Natural killer cell (primary cell): ENCODE measurements at regions not wholly inside any gene's neighbourhood (a gene's known extent, or its start where the extent isn't known, plus 50 kb on each side); places are given as distances from the start of the nearest gene placed in this dataset.
"Not testable (repeated sequence)": the region's sequence is repeated elsewhere in the genome, so short reads cannot be mapped to it uniquely, and the experiment has no call there.

Experiments
- ATAC-seq, 3 donors: fragments of 150-1000 bp in 2 of 3; fragments of 200-7000 bp in 1 of 3; cut with Tn5 transposase; 1 replicate in 1 of 3; 2 replicates in 2 of 3; pipeline ENCODE4 v1.10.0; 2021; ENCODE audit warnings: mild to moderate bottlenecking in 2 of 3, moderate library complexity in 2 of 3
- DNase-seq, 2 donors: peaks; one replicate each; pipeline versions ENCODE4 v3.0.0 to v3.0.0-alpha.2; 2013 to 2021; ENCODE audit warnings: mixed read lengths in 1 of 2
- H3K27ac ChIP-seq: one replicate; pipeline ENCODE4 v1.5.1; 2013; ENCODE audit warnings: mild to moderate bottlenecking, low read length
- H3K27me3 ChIP-seq: one replicate; pipeline ENCODE4 v1.6.1; 2013; ENCODE audit warnings: low read length; ENCODE audit not compliant: control insufficient read depth, insufficient read depth
- H3K36me3 ChIP-seq: one replicate; pipeline ENCODE4 v1.6.1; 2013; ENCODE audit warnings: low read length; ENCODE audit not compliant: control insufficient read depth, insufficient read depth
- H3K4me1 ChIP-seq: one replicate; pipeline ENCODE4 v1.6.1; 2013; ENCODE audit warnings: low read length; ENCODE audit not compliant: control insufficient read depth, insufficient read depth
- H3K4me3 ChIP-seq: one replicate; pipeline ENCODE4 v1.5.1; 2013; ENCODE audit warnings: low read length
- H3K9me3 ChIP-seq: one replicate; pipeline ENCODE4 v1.6.1; 2013; ENCODE audit warnings: low read length; ENCODE audit not compliant: control insufficient read depth, insufficient read depth
- H3K27ac Mint-ChIP-seq, 2 donors: one replicate each; pipeline ENCODE4 v1.8.0; 2022; ENCODE audit warnings: mild to moderate bottlenecking in 2 of 2, mixed read lengths in 2 of 2, moderate library complexity in 1 of 2
- H3K27me3 Mint-ChIP-seq, 2 donors: one replicate each; pipeline ENCODE4 v1.8.0; 2022; ENCODE audit warnings: low read depth in 2 of 2, mixed read lengths in 2 of 2
- H3K36me3 Mint-ChIP-seq: one replicate; pipeline ENCODE4 v1.8.0; 2022; ENCODE audit warnings: mixed read lengths
- H3K4me1 Mint-ChIP-seq, 2 donors: one replicate each; pipeline ENCODE4 v1.8.0; 2022; ENCODE audit warnings: mixed read lengths in 2 of 2
- H3K4me3 Mint-ChIP-seq: one replicate; pipeline ENCODE4 v1.8.0; 2022; ENCODE audit warnings: mild to moderate bottlenecking, moderate library complexity, mixed read lengths
- H3K9me3 Mint-ChIP-seq, 2 donors: one replicate each; pipeline ENCODE4 v1.8.0; 2022; ENCODE audit warnings: mixed read lengths in 2 of 2
- WGBS: methylation state at CpG from one replicate; pipeline ENCODE4 v1.1.7; 2013; ENCODE audit warnings: missing lambda C conversion rate; ENCODE audit not compliant: insufficient coverage; 5-methylcytosine and 5-hydroxymethylcytosine counted together
- intact Hi-C: fragments of 100-400 bp; cut with micrococcal nuclease; formaldehyde crosslinking; loops from one replicate; pipeline ENCODE4 v1.14.2; 2022
- TF ChIP-seq, protein P1 (sequence below): fragments of 200-600 bp; IDR thresholded peaks from one replicate; pipeline ENCODE4 v1.8.0; 2022; ENCODE audit warnings: antibody characterized with exemption

DNA sequence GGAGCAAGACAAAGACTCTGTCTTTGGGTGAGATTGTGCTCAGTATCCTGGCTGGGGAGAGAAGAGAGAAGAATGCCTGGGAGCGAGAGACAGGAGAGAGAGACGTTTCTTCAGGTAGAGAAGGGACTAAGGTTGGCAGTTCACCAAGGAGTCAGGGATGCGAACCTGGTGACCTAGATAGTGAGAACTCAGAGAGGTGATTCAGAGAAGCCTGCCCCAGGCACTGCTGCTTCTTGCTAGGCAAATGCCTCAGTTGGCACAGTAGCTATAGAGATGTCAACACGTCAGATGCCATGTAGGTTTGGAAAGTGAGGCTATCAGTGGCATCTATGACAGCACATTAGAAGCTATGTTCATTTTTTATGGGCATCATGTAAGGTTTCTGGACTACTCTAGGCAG is 231.6 kb upstream of the VLDLR start:
- no peak for ATAC-seq
- Mint-ChIP-seq H3K4me1 (no peaks in the 10 kb centered on the region), H3K36me3 (no peaks in the 10 kb centered on the region), H3K27ac (no peak overlapping the region), H3K9me3 (peaks cover 0 to 2% of the 10 kb centered on the region in 2 donors), H3K27me3 (peaks cover 0 to 10% of the 10 kb centered on the region in 2 donors), H3K4me3 (no peak overlapping the region)
- TF ChIP-seq, protein P1, sequence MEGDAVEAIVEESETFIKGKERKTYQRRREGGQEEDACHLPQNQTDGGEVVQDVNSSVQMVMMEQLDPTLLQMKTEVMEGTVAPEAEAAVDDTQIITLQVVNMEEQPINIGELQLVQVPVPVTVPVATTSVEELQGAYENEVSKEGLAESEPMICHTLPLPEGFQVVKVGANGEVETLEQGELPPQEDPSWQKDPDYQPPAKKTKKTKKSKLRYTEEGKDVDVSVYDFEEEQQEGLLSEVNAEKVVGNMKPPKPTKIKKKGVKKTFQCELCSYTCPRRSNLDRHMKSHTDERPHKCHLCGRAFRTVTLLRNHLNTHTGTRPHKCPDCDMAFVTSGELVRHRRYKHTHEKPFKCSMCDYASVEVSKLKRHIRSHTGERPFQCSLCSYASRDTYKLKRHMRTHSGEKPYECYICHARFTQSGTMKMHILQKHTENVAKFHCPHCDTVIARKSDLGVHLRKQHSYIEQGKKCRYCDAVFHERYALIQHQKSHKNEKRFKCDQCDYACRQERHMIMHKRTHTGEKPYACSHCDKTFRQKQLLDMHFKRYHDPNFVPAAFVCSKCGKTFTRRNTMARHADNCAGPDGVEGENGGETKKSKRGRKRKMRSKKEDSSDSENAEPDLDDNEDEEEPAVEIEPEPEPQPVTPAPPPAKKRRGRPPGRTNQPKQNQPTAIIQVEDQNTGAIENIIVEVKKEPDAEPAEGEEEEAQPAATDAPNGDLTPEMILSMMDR, result no peak
- H3K4me1 ChIP-seq, result no peaks in the 10 kb centered on the region
- intact Hi-C loops, result no loop called here
- no peak for DNase-seq
- no peaks in the 10 kb centered on the region for H3K27me3 ChIP-seq
- 90% methylated on average over 4 of the region's 4 CpGs for WGBS
- H3K27ac ChIP-seq, result no peak overlapping the region
- H3K36me3 ChIP-seq, result no peaks in the 10 kb centered on the region
- no peak overlapping the region for H3K4me3 ChIP-seq
- no peaks in the 10 kb centered on the region for H3K9me3 ChIP-seq

DNA sequence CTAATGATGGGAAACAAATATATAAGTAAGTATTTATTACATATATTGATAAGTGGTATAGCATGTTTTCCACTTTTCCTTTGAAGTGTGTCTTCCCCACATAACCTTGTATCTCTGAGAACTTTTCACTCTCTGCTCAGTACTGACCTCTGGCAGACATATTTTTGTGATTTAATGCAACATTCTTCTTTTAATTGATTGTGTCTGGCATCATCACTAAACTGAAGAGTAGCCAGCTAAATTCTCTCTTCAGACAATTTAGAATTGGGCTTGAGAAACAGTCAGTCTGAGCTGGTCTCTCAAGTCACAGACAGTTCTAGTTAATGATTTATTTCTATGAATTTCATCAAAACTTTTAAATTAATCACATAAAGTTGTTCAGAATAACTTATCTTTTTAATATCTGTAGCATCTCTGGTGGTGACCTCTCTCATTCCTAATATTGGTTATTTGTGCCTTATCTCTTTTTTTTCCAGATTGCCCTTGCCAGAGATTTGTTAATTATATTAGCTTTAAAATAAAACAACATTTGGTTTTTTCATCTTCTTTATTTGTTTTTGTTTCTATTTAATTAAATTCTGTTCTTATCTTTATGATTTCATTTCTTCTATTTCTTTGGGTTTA is 230.0 kb upstream of the VLDLR start:
- not testable (repeated sequence) for H3K4me1 ChIP-seq

DNA sequence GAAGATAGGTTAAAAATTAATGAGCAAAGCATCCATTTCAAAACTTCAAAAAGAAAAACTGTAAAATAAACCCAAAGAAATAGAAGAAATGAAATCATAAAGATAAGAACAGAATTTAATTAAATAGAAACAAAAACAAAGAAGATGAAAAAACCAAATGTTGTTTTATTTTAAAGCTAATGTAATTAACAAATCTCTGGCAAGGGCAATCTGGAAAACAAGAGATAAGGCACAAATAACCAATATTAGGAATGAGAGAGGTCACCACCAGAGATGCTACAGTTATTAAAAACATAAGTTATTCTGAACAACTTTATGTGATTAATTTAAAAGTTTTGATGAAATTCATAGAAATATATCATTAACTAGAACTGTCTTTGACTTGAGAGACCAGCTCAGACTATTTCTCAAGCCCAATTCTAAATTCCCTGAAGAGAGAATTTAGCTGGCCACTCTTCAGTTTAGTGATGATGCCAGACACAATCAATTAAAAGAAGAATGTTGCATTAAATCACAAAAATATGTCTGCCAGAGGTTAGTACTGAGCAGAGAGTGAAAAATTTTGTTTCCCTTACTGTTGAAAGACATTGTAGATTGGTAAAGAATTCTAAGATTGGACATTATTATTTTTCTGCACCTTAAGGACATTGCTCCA is 227.4 kb upstream of the VLDLR start:
- H3K9me3 ChIP-seq, H3K27ac Mint-ChIP-seq, H3K27ac ChIP-seq, H3K4me3 ChIP-seq, H3K27me3 Mint-ChIP-seq, DNase-seq, H3K27me3 ChIP-seq, H3K4me1 Mint-ChIP-seq, ATAC-seq, H3K4me1 ChIP-seq, H3K9me3 Mint-ChIP-seq, H3K36me3 Mint-ChIP-seq, H3K4me3 Mint-ChIP-seq, H3K36me3 ChIP-seq, intact Hi-C loops: not testable (repeated sequence)

More for the DNA sequence above, 230.0 kb upstream of the VLDLR start:
- intact Hi-C loops, H3K36me3 Mint-ChIP-seq, H3K27me3 Mint-ChIP-seq, ATAC-seq, H3K27ac ChIP-seq, H3K27ac Mint-ChIP-seq, H3K9me3 ChIP-seq, H3K4me3 ChIP-seq, H3K9me3 Mint-ChIP-seq, H3K4me3 Mint-ChIP-seq, H3K36me3 ChIP-seq, H3K27me3 ChIP-seq, H3K4me1 Mint-ChIP-seq, DNase-seq: not testable (repeated sequence)

DNA sequence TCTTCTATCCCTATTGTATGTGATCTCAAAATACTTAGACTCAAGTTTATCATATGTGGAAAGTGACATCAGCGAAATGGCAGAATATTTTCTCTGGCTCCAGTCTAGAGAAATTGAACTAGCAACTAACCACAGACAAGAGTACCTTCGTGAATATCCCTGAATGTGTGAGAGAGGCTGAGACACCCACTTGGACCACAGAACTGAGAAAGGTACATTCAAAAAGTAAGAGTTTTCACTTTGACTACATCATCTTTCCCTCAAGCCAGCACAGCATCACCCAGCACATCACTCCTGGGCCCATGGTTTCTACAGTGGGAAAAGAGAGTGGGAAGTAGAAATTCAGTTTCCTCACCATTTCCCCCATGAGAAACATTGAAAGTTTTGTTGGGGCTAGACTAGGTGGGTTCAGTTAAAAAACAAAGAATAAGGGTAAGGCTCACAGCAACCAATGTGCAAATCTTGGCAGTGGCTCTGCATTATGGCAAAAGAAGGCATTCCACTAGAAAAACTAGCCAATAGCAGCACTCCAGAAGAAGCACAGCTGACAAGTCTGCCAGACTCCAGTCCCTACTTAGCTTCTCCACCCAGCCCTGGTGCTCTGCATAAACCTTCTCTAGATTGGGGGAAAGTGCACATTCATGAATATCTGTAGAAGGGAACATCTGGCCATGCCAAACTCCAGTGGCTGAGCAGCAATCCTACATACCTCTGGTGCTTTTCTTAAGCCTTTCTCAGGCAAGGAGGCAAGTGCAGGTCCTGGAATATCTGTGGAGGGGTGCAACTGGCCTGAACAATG is 225.6 kb upstream of the VLDLR start:
- Mint-ChIP-seq H3K27ac (no peak overlapping the region), H3K27me3 (peaks cover 0 to 3% of the 10 kb centered on the region in 2 donors), H3K9me3 (peaks cover 0 to 2% of the 10 kb centered on the region in 2 donors), H3K4me1 (no peaks in the 10 kb centered on the region), H3K36me3 (no peaks in the 10 kb centered on the region), H3K4me3 (no peak overlapping the region)
- Histone ChIP-seq H3K4me1 (no peaks in the 10 kb centered on the region), H3K27me3 (no peaks in the 10 kb centered on the region), H3K27ac (no peak overlapping the region), H3K4me3 (no peak overlapping the region), H3K9me3 (no peaks in the 10 kb centered on the region), H3K36me3 (no peaks in the 10 kb centered on the region)
- ATAC-seq, result no peak
- WGBS, result 83% methylated on average over 1 of the region's 2 CpGs
- intact Hi-C loops, result no loop called here
- no peak for DNase-seq
- TF ChIP-seq, protein P1, result no peak
